GM18873 (cell line): ENCODE measurements at regions not wholly inside any gene's neighbourhood (a gene's known extent, or its start where the extent isn't known, plus 50 kb on each side); places are given as distances from the start of the nearest gene placed in this dataset.

Source experiments
- ATAC-seq: cut with Tn5 transposase; IDR thresholded peaks from one replicate; pipeline ENCODE4 v1.9.1; 2021; ENCODE audit warnings: mild to moderate bottlenecking, moderate library complexity, moderate number of reproducible peaks; ENCODE audit not compliant: unreplicated experiment, low FRiP score

DNA sequence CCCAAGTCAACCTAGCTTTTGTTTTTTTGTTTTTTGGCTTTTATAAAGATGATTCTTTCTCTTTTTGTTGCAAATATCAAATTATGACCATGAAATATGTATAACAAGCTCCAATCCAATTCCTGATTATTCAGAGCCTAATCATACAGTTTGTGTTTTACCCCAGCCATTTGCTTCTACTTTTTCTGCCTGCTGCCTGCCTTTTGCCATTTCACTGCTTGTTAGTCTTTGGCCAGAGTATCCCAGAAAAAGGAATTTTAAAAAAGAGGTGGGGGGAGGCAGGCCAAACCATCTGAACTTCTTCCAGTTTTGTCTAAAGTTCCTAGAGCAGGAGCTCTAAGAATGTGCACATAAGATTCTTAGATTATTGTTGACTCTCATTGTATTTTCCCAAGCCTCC lies 211.9 kb upstream of the VRK2 start:
- no peak for ATAC-seq

DNA sequence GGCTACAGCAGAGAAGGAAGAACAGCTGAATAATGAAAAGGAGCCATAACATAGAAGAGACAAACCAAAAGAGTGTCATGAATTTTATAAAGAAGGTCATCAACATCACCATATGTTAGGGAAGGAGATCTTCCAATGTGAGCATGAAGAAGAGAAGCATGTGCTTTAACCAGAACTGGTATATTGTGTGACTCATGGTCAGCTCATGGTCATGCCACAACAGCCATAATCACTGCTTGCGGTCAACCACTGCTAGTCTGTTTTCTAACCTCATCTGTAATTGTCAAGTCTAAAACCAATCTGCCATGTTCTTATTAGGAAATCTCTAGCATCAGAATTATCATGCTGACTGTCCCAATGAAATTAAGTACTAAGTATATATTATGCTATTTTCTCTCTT lies 204.1 kb upstream of the VRK2 start:
- ATAC-seq, result no peak

DNA sequence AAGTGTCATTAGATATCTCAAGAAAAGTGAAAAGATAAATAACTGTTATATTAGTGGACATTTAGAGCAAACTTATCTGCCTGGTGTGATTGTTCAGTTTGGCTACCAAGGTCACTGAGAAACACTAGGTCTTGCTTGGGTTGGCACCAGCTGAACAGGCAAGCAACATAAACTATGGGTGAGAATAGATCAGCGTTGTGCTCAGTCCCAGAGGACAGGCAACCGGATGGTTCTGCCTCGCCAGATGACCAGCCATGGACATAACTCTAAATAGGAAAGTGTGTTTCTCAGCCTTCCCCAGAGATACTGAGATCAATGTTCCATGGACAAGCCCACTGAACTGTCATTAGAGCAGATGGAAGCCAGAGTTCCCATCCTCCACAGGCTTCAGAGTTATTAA lies 203.4 kb upstream of the VRK2 start:
- ATAC-seq, result no peak

DNA sequence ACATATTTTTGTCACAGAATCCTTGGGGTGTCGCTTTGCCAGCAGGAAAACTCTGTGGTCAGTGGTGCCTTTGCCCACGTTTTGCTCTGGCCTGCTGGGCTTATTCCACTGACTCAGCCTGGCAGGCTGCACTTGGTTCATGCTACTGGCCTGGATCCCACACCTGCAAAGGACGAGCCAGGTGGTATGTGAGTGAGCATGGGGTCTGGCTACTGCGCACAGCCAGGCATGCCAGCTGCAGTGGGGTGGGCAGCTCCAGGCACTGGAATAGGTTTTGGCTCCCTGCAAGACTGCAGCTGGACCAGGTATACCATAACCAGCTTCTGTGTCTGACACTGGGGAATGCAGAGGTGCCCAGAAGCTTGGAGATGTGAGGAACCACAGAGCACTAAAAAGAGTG lies 197.9 kb upstream of the VRK2 start:
- no peak for ATAC-seq

DNA sequence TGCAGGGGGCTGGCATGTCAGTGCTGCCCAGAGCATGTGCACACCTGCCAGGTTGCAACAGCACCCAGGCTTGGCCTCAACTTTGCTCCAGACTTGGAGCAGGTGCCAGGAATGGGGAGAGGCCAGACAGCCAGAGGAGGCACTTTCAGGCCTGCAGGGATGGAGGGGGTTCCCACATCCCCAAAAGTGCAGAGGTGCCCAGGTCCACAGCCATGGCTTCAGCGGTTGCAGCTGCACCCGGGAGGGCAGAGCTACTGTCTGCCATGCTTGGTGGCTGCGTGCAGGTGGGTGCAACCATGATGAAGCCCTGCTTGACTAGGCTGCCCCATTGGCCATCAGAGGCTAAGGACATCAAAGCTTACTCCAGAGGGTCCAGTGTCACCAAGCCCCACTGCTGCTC lies 196.8 kb upstream of the VRK2 start:
- ATAC-seq, result no peak

DNA sequence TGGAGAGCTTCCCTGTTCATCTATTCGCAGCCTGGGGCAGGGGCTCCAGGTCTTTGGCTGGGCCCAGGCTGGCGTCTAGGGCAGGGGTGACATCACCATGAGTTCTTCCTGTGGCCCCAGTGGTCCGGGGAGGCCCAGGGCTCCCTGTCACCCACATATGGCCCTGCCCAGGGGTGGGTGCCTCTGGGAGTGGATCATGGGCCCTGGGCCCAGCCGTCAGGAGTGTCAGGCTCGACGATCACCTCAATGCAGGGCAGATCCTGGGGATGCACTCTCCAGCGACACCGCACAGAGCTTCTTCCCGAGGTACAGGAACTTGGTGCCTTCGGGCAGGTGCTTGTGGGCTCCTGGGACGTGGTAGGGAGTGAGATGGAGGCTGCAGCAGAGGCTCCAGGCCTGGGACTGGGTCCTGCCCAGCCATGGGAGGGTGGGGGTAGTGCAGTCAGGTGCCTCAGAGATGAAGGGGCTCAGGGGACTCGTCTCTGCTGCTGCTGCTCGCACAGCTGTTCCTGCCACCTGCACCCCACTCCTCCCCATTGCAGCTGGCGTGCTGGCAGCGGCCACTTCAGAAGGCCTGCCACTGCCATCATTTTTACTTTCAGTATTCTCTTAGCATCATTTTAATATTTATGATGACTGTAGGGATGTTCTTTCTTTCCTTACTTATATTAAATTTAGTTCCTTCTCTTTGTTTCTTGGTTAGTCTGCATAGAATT lies 196.0 kb upstream of the VRK2 start:
- no peak for ATAC-seq

DNA sequence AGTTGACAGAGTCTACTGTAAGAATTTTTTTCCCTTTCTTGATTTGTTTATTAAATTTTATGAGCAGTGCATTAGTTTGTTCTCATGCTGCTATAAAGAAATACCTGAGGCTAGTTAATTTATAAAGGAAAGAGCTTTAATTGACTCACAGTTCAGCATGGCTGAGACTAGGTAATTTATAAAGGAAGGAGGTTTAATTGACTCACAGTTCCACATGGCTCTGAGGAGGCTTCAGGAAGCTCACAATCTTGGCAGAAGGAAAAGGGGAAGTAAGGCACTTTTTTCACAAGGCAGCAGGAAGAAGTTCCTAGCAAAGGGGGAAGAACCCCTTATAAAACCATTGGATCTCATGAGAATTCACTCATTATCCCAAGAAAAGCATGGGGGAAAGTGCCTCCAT lies 191.4 kb upstream of the VRK2 start:
- ATAC-seq, result no peak

DNA sequence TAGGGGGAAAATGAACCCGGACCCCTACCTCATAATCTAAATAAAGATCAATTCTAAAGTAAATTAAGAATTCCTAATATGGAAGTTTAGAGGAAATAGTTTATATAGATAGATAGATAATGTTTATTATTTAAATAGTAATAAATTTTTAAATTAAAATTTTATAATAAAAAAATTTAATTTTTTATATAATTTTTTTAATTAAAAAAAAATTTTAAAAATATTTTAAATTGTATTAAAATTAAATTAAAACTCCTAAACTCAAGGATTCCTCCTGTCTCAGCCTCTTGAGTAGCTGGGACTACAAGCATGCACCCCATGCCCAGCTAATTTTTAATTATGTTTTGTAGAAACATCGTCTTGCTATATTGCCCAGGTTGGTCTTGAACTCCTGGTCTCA lies 186.9 kb upstream of the VRK2 start:
- ATAC-seq, result no peak

DNA sequence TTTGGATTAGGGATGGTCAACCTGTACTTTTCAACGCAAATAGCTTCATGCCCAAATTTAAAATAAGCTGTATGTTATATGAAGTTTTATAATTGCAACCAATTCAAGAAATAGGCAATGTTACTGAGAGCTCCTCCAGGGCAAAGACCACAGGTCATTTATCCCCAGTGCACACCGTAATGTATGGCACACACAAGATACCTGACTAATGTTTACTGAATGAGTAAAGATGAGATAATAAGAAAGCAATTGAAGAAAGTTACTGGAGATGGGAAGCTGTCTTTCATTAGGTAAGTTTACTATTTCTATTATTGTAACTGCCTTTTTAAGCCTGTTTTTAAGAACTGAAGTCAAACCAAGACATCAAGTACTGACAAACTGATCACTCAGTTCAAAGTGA lies 184.5 kb upstream of the VRK2 start:
- ATAC-seq, result no peak

DNA sequence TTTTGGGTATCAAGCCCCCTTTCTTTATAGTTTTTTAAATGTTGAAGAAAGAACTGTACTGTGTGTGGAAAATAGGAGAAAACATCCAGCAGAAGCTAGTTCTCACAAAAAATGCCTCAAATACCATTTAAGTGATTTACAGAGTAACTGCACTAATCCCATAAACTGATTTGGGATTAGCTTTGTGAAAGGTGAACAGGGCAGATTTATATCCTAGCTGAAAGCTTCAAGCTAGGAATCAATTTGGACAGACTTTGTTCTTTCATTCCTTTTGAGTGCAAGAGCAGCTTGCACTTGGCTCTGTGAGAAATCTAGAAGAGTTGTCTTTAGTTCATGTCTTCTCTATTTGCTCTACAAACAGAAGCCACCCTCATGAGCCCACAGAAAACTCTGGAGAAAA lies 183.9 kb upstream of the VRK2 start:
- no peak for ATAC-seq

DNA sequence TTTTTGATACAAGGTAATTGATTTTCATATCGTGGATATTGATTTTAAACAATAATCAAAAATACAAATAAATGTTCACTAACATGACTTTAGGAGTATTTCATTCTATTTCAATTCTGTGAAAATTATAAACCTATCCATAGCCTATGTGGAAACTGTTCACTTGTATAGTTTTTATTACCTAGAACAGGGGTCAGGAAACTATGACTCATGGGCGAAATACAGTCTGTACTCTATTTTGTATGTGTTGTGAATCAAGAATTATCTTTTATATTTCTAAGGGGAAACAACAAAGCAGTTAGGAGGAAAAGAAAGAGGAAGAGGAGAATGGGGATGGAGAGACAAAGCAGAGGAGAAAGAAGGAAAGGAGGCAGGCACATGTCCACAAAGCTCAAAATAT lies 181.7 kb upstream of the VRK2 start:
- no peak for ATAC-seq

DNA sequence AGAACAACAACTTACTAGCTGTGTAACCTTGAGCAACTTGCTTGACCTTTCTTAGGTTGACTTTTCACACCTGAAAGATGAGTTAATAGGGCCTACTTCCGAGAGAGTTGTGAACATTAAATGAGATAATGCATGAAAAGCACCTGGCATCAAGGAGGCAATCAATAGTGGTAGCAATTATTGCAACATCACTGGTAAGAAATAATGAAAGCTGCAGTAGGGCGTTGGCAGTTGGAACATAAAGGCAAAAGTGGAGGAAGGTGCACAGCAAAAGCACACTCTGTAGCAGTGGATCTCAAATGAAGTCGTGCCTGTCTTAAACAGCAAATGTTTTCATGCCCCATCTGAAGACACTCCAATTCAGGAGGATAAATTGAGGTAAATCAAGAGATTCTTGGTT lies 178.9 kb upstream of the VRK2 start:
- no peak for ATAC-seq

DNA sequence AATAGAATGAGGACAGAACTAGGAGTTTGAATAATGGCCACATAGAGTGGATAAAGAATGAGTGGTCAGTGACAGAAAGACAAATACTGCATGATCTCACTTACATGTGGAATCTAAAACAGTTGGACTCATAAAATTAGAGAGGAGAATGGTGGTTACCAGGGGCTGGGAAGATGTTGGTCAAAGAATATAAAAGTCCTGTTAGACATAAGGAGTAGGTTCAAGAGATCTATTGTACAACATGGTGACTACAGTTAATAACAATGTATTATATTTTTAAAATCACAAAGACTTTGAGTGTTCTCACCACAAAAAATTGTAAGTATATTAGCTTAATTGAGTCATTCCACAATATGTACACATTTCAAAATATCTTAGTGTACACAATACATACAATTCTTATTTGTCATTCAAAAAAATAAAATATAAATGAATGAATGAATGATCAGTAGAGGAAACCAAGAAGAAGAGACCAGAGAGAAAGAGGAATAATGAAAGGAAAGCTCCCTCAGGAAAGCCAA lies 177.9 kb upstream of the VRK2 start:
- ATAC-seq, result no peak

DNA sequence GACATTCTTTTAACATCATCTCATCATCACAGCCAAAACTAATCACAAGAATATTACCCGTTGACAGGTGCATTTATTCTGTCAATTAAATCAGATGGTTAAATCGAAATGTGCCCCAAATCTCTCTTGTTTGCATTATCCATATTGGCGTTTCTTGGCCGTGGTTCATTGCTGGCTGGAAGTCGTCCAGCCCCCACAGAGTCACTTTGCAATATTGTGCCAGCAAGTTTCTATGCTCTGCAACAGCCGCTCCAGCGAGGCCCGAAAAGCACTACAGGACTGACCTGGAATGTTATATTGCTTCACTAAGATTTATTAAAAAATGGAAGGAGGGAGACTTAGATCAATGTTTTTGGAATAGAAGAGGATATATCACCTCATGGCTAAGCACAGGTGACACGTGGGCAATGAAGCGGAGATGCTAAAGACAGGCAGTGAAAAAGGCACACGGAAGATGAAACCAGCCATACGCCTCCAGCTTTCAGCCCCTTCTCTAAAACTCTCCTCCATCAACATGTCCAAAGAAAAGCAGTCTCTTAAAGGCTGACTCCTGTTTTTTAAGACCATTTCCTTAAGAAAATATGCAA lies 176.8 kb upstream of the VRK2 start:
- no peak for ATAC-seq

DNA sequence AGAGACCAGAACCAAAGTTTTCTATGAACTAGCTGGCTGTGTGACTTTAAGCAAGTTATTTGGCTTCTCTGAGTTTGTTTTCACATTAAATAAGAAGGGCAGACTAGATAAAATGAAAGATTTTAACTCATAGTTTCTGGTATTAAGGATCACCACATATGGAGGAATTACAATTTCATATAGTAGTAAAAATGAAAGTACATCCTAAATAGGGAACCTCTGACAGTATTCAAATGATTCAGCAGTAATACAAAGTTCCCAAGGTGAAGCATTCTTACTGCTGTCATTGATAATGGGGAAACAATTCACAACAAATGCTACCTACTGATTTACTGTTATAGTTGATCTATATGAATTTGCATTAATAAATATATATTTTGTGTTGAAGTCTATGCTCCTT lies 170.3 kb upstream of the VRK2 start:
- no peak for ATAC-seq

DNA sequence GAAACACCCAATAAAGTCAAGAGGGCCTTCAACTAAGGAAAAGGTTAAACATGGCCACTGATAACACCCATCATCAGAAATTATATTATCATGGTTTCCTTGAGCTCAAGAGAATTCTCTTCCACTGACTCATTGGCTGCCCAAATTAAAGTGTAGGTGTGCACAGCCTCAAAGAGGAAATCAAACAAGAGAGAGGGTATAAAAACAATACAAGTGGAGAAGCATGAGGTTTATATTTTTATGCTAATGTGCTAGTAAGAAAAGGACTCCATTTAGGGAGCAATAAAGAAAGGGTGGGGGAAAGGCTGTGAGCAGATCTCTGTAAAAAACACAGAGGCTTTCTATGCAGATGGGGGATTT lies 168.8 kb upstream of the VRK2 start:
- ATAC-seq, result no peak

DNA sequence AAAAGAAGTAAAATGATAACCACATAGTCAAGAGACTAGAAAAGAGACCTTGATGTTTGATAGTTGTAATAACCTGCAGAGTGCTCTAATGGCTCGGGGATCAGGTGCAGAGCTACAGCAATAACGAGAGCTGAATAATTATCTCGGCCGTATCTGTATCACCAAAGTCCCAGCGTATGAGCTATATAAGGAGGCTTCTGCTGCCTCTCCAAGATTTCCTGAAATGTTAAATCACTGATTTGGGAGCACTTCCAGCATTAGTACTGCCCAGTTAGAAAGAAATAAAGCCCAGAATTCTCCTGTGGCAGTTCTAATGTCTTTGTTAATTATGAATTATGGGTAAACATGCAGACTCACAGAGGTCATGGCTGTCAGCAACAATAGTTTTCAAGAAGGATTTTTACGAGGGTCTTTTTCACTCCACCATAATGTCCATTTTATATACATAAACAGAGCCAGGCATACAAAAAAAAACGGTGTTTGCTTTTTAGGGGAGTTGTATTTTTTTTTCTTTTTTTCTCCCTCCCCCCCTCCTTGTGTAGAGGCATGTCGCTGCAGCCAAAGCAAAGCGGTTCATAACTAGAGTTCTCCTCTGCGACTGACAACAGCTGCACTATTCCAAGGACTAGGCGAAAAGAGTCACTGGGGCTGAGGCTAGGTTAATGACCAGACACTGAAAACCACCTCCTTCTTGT lies 168.3 kb upstream of the VRK2 start:
- ATAC-seq, result no peak

DNA sequence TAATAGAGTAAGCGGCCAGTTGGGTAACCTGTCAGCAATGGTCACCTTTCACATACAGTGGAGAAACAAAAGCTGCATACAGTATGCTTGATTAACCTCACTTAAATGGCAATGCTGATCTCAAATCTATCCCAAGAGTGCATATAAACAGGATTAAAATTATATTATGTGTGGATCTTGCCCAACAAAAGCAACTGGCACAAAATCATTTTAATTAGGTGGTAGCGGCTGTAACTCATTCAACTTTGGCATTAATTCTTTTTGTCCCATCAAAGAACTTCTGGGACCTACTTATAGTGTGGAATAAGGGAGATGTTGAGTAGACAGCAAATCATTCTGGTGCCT lies 167.8 kb upstream of the VRK2 start:
- no peak for ATAC-seq

DNA sequence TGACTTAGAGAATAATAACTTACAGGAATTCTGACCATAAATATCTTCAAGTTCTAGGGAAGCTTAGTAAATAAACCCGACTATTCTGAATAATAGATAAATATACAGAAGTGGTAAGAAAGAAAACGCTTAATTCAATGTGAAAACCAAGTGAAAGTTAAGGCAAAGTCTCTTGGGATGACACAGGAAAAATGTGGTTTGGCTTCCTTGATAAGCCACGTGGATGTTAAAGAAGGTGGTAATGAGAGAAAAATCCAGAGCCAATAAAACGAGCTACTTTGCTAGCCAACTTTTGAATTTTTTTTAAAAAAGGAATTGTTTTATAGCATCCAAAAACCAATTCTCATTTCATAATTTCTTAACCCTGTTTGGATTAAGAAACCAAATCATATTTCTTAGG lies 166.2 kb upstream of the VRK2 start:
- ATAC-seq, result no peak

DNA sequence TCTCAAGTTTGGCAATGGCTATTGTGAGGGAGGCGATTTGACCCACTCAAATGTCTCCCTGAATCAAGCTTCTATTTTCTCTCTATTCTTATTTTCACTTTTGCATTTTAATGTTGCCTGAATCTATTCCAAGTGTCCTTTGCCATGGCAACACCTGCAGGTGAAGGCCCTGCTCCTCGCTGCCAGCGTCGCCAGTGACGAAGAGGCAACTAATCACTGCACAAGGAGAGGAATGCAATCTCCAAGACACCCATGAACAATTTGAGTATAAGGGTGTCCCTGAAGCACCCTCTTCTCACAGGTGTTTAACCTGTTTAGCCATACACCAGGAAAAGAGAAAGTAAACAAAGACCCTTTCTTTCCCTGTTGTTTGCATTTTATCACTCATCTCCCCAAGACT lies 165.6 kb upstream of the VRK2 start:
- no peak for ATAC-seq

DNA sequence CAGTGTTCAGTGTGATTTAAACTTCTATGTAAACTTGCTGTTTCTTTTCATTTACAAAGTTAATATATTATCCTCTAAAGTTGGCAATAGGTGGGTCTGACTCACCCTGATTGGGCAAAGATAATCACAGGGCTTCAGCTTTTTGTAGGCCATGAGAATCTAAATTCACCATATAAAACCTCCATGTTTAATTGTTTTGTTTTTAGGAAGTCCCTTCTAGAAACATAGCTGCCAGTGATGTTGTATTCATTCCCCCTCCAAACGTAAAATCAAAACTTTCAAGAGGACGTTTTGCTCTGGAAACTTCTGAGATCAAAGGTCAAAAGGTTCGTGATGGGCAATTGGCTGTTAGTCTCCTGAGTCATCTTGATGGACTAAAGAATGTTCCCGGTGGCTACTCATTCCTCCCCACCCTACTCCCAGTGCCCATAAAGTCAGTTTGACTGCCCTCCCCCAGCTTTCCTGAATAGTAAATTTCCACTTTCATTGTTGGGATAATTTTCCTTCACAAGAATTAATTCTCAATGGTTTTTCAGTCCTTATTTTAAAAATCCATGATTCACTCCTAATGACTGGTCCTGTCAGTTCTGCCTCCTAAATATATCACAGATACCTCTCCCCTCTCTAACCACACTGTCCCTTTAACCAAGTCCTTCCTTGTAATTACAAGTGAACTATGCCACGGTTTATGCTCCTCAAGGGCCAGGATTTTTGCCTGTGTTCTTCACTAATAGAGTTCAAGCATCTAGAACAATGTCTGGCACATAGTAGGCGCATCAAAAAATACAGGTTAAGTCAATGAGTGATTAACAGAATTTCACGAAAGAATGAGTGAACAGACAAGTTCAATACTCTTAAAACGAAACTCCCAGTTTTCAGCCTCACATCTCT lies 164.4 kb upstream of the VRK2 start:
- ATAC-seq, result no peak
